NCI-H510A treated with DMSO at 0.1 percent for 48 hours (cell line): ENCODE measurements at regions not wholly inside any gene's neighbourhood (a gene's known extent, or its start where the extent isn't known, plus 50 kb on each side); places are given as distances from the start of the nearest gene placed in this dataset.

Source experiments
- DNase-seq: peaks from one replicate; lab custom pipeline; 2025; lab: John Stamatoyannopoulos, UW

GRCh38 chr6:170029416-170030283 lies 261.2 kb downstream of the DLL1 start:
- no peak for DNase-seq

GRCh38 chr6:170028629-170029345 lies 262.1 kb downstream of the DLL1 start:
- DNase-seq: no peak

- DNase-seq: no peak
These were observed 263.2 kb downstream of the DLL1 start for GRCh38 chr6:170027647-170028043.

GRCh38 chr6:170026751-170027646 lies 263.9 kb downstream of the DLL1 start:
- DNase-seq: no peak

- peak; percentile 77 for DNase-seq
These were observed 264.7 kb downstream of the DLL1 start for GRCh38 chr6:170025935-170026750.

- peak; percentile 81 for DNase-seq
These were observed 265.5 kb downstream of the DLL1 start for GRCh38 chr6:170025341-170025911.

- DNase-seq: no peak
These were observed 265.9 kb downstream of the DLL1 start for GRCh38 chr6:170024940-170025339.

GRCh38 chr6:170023620-170024521 lies 267.0 kb downstream of the DLL1 start:
- DNase-seq: no peak

- DNase-seq: no peak
These were observed 267.9 kb downstream of the DLL1 start for GRCh38 chr6:170022827-170023619.

- no peak for DNase-seq
These were observed 268.6 kb downstream of the DLL1 start for GRCh38 chr6:170022291-170022722.

GRCh38 chr6:170021579-170021978 lies 269.3 kb downstream of the DLL1 start:
- no peak for DNase-seq

GRCh38 chr6:170019818-170020583 lies 268.6 kb downstream of the ERMARD start:
- DNase-seq: no peak

- DNase-seq: no peak
These were observed 267.8 kb downstream of the ERMARD start for GRCh38 chr6:170018936-170019817.

GRCh38 chr6:170018422-170018935 lies 267.1 kb downstream of the ERMARD start:
- no peak for DNase-seq

GRCh38 chr6:170017603-170018320 lies 266.3 kb downstream of the ERMARD start:
- DNase-seq: no peak

- DNase-seq: no peak
These were observed 262.4 kb downstream of the ERMARD start for GRCh38 chr6:170013815-170014214.

GRCh38 chr6:170012037-170012330 lies 260.6 kb downstream of the ERMARD start:
- DNase-seq: no peak
